SK-N-SH (cell line): ENCODE measurements at regions not wholly inside any gene's neighbourhood (a gene's known extent, or its start where the extent isn't known, plus 50 kb on each side); places are given as distances from the start of the nearest gene placed in this dataset.

Experiments used
- CTCF ChIA-PET: fragments of 300-600, 350-600 bp; formaldehyde crosslinking; extraction: SDS; loops from one replicate; lab custom pipeline; 2021; lab: Yijun Ruan, JAX
- POLR2A ChIA-PET: fragments of 350-600 bp; sonication (Branson Sonifier 250); formaldehyde crosslinking; extraction: SDS; loops from one replicate; lab custom pipeline; 2020; ENCODE audit warnings: antibody characterized with exemption, inconsistent platforms; lab: Yijun Ruan, JAX
- DNase-seq: peaks from one replicate; pipeline ENCODE4 v3.0.0; 2012
- H2AFZ ChIP-seq: fragments of 200-600 bp; sonication (generic); 2 replicates; pipeline ENCODE4 v1.8.1; 2016; ENCODE audit warnings: antibody characterized with exemption, mild to moderate bottlenecking, low read depth
- H3F3A ChIP-seq: fragments of 200-600 bp; sonication (generic); replicated peaks from 2 replicates; pipeline ENCODE3; 2016; ENCODE audit warnings: antibody characterized with exemption, mild to moderate bottlenecking; ENCODE audit not compliant: insufficient read depth
- H3K27ac ChIP-seq, 2 experiments: fragments of 200-500 bp in 1 of 2; fragments of 200-600 bp in 1 of 2; sonication (Bioruptor generic) in 1 of 2; sonication (generic), shearing (Covaris generic) in 1 of 2; 2 replicates each; pipeline versions ENCODE4 v1.5.1 to v1.6.1; 2014 to 2016; ENCODE audit warnings: low read depth in 2 of 2, inconsistent platforms in 1 of 2, low read length in 1 of 2, mild to moderate bottlenecking in 1 of 2, mixed read lengths in 1 of 2
- H3K27me3 ChIP-seq: fragments of 200-600 bp; sonication (generic), shearing (Covaris generic); 2 replicates; pipeline ENCODE4 v1.6.1; 2016; ENCODE audit warnings: mixed run types; ENCODE audit not compliant: insufficient read depth
- H3K36me3 ChIP-seq, 2 experiments: fragments of 200-500 bp in 1 of 2; fragments of 200-600 bp in 1 of 2; sonication (Bioruptor generic) in 1 of 2; sonication (generic) in 1 of 2; replicated peaks in 1 of 2; 2 replicates each; pipeline versions ENCODE3 to v1.5.1; 2014 to 2016; ENCODE audit warnings: low read length in 1 of 2, mild to moderate bottlenecking in 1 of 2; ENCODE audit not compliant: insufficient read depth in 2 of 2, control insufficient read depth in 1 of 2
- H3K4me1 ChIP-seq, 2 experiments: fragments of 200-500 bp in 1 of 2; fragments of 200-600 bp in 1 of 2; sonication (Bioruptor generic) in 1 of 2; sonication (generic), shearing (Covaris generic) in 1 of 2; 2 replicates each; pipeline versions ENCODE4 v1.5.1 to v1.6.1; 2014 to 2016; ENCODE audit warnings: low read depth in 1 of 2, low read length in 1 of 2, mixed run types in 1 of 2; ENCODE audit not compliant: insufficient read depth in 2 of 2, control insufficient read depth in 1 of 2
- H3K4me2 ChIP-seq: fragments of 200-600 bp; sonication (generic), shearing (Covaris generic); 2 replicates; pipeline ENCODE4 v1.6.1; 2017; ENCODE audit warnings: mixed run types
- H3K4me3 ChIP-seq, 2 experiments: fragments of 200-500 bp in 1 of 2; fragments of 200-600 bp in 1 of 2; sonication (Bioruptor generic) in 1 of 2; sonication (generic), shearing (Covaris generic) in 1 of 2; 2 replicates each; pipeline versions ENCODE4 v1.5.1 to v1.8.1; 2014 to 2016; ENCODE audit warnings: low read depth in 2 of 2, inconsistent platforms in 1 of 2, low read length in 1 of 2, mild to moderate bottlenecking in 1 of 2, mixed read lengths in 1 of 2, moderate library complexity in 1 of 2
- H3K79me2 ChIP-seq: fragments of 200-600 bp; sonication (generic); 2 replicates; pipeline ENCODE4 v1.8.1; 2017; ENCODE audit warnings: mild to moderate bottlenecking; ENCODE audit not compliant: insufficient read depth
- H3K9ac ChIP-seq: fragments of 200-600 bp; sonication (generic); 2 replicates; pipeline ENCODE4 v1.6.1; 2017; ENCODE audit warnings: mixed run types
- H3K9me2 ChIP-seq: fragments of 200-600 bp; sonication (generic); 2 replicates; pipeline ENCODE4 v1.6.1; 2017; ENCODE audit warnings: mixed run types
- H3K9me3 ChIP-seq: fragments of 200-600 bp; sonication (generic); 2 replicates; pipeline ENCODE4 v1.6.1; 2017; ENCODE audit warnings: mixed run types, mild to moderate bottlenecking, moderate library complexity
- H4K20me1 ChIP-seq: fragments of 200-600 bp; sonication (generic); 2 replicates; pipeline ENCODE4 v1.6.1; 2017; ENCODE audit warnings: mild to moderate bottlenecking, mixed run types; ENCODE audit not compliant: insufficient read depth
- CHD2 ChIP-seq: fragments of 150-350 bp; IDR thresholded peaks from 2 replicates; pipeline ENCODE4 v1.6.1; 2018; ENCODE audit warnings: low read length; ENCODE audit not compliant: partially characterized antibody
- ELF1 ChIP-seq: IDR thresholded peaks from 2 replicates; pipeline ENCODE4 v1.4.0; 2012
- EZH2phosphoT487 ChIP-seq: fragments of 200-600 bp; sonication (generic); IDR thresholded peaks from 2 replicates; pipeline ENCODE4 v1.6.1; 2017; ENCODE audit warnings: low read depth, mixed run types, mild to moderate bottlenecking, antibody characterized with exemption, moderate library complexity, borderline replicate concordance
- IRF3 ChIP-seq: fragments of 150-350 bp; IDR thresholded peaks from 2 replicates; pipeline ENCODE4 v1.6.1; 2016; ENCODE audit warnings: mild to moderate bottlenecking, low read depth, low read length
- NRF1 ChIP-seq: IDR thresholded peaks from 2 replicates; pipeline ENCODE4 v1.6.1; 2012; ENCODE audit warnings: low read depth, mild to moderate bottlenecking, low read length
- RCOR1 ChIP-seq: fragments of 150-350 bp; IDR thresholded peaks from 2 replicates; pipeline ENCODE4 v1.6.1; 2017; ENCODE audit warnings: antibody characterized with exemption, low read length
- TAF1 ChIP-seq: IDR thresholded peaks from 2 replicates; pipeline ENCODE4 v1.6.1; 2012; ENCODE audit warnings: low read depth, mild to moderate bottlenecking, low read length, moderate library complexity, borderline replicate concordance
- YY1 ChIP-seq: IDR thresholded peaks from 2 replicates; pipeline ENCODE4 v1.4.0; 2012; ENCODE audit warnings: low read depth, mild to moderate bottlenecking
- WGBS: methylation state at CpG from one replicate; pipeline ENCODE4 v1.1.6; 2017; ENCODE audit warnings: low lambda C conversion rate; 5-methylcytosine and 5-hydroxymethylcytosine counted together

- no peak overlapping the region for H2AFZ ChIP-seq
- no peak overlapping the region for H3K27ac ChIP-seq
- H3F3A ChIP-seq = no peaks in the 10 kb centered on the region
- no peaks in the 10 kb centered on the region for H3K9me2 ChIP-seq
- 53% methylated on average over 3 of the region's 3 CpGs for WGBS
- H3K4me1 ChIP-seq = no peaks in the 10 kb centered on the region
- H3K36me3 ChIP-seq = no peaks in the 10 kb centered on the region
- no peak for TF ChIP-seq CHD2
- no peaks in the 10 kb centered on the region for H3K9me3 ChIP-seq
- H3K4me2 ChIP-seq = no peak overlapping the region
- H3K9ac ChIP-seq = no peak overlapping the region
- ChIA-PET POLR2A (no interaction called here), CTCF (no interaction called here)
- H4K20me1 ChIP-seq = no peaks in the 10 kb centered on the region
- no peaks in the 10 kb centered on the region for H3K27me3 ChIP-seq
- H3K4me3 ChIP-seq = no peak overlapping the region
- no peaks in the 10 kb centered on the region for H3K79me2 ChIP-seq
- DNase-seq = no peak
Measured at GRCh38 chr18:56501896-56502295, 136.5 kb downstream of the TXNL1 start.

GRCh38 chr18:56495884-56496283 is 142.5 kb downstream of the TXNL1 start:
- Histone ChIP-seq H3K4me1 (no peaks in the 10 kb centered on the region), H3K4me3 (no peak overlapping the region), H3K27me3 (no peaks in the 10 kb centered on the region; the same call in 1 of the 2 replicates), H3F3A (no peaks in the 10 kb centered on the region), H3K9me2 (no peaks in the 10 kb centered on the region), H3K9ac (no peak overlapping the region), H4K20me1 (no peaks in the 10 kb centered on the region), H2AFZ (no peak overlapping the region), H3K27ac (no peak overlapping the region), H3K79me2 (no peaks in the 10 kb centered on the region), H3K9me3 (no peaks in the 10 kb centered on the region), H3K4me2 (no peak overlapping the region), H3K36me3 (no peaks in the 10 kb centered on the region)
- TF ChIP-seq TAF1 (no peak), IRF3 (no peak), EZH2phosphoT487 (no peak), RCOR1 (no peak), ELF1 (no peak)
- DNase-seq = no peak
- 77% methylated on average over 3 of the region's 3 CpGs for WGBS
- POLR2A ChIA-PET = no interaction called here
- CTCF ChIA-PET = interaction anchor here (0.7 kb wide), 1 partner anchor 30 kb away, joined by 3 read pairs; no protein-coding TSS in a partner anchor

GRCh38 chr18:56493531-56493930 is 144.9 kb downstream of the TXNL1 start:
- Histone ChIP-seq H3K27me3 (no peaks in the 10 kb centered on the region; the same call in 1 of the 2 replicates), H3K9me2 (no peaks in the 10 kb centered on the region), H3K79me2 (no peaks in the 10 kb centered on the region), H3K4me2 (no peak overlapping the region), H4K20me1 (no peaks in the 10 kb centered on the region), H3K4me1 (no peaks in the 10 kb centered on the region), H3K4me3 (no peak overlapping the region), H3F3A (no peaks in the 10 kb centered on the region), H3K9me3 (no peaks in the 10 kb centered on the region), H3K36me3 (no peaks in the 10 kb centered on the region), H3K27ac (no peak overlapping the region), H2AFZ (no peak overlapping the region), H3K9ac (no peak overlapping the region)
- no peak for DNase-seq
- POLR2A ChIA-PET = no interaction called here
- CTCF ChIA-PET = no interaction called here
- TF ChIP-seq YY1 (no peak), NRF1 (no peak)
- WGBS = 65% methylated on average over 6 of the region's 6 CpGs
